H9 (cell line): ENCODE measurements at regions not wholly inside any gene's neighbourhood (a gene's known extent, or its start where the extent isn't known, plus 50 kb on each side); places are given as distances from the start of the nearest gene placed in this dataset.

Experiments
- DNase-seq: peaks from one replicate; pipeline ENCODE4 v3.0.0-alpha.2; 2017
- H2AFZ ChIP-seq: one replicate; pipeline ENCODE4 v1.6.1; 2013; ENCODE audit warnings: mild to moderate bottlenecking, low read length, control low read depth, moderate library complexity
- H2AK5ac ChIP-seq: 2 replicates; pipeline ENCODE4 v1.6.1; 2013; ENCODE audit warnings: low read length, control low read depth, mixed read lengths; ENCODE audit not compliant: insufficient read length
- H2BK120ac ChIP-seq: one replicate; pipeline ENCODE4 v1.6.1; 2013; ENCODE audit warnings: low read depth, mild to moderate bottlenecking, low read length, control low read depth, inconsistent platforms; ENCODE audit not compliant: poor library complexity, severe bottlenecking
- H2BK12ac ChIP-seq: 2 replicates; pipeline ENCODE4 v1.6.1; 2013; ENCODE audit warnings: low read length, control low read depth, mixed read lengths, low read depth; ENCODE audit not compliant: insufficient read length
- H2BK15ac ChIP-seq: 2 replicates; pipeline ENCODE4 v1.6.1; 2013; ENCODE audit warnings: low read depth, low read length, control low read depth
- H2BK20ac ChIP-seq: one replicate; pipeline ENCODE4 v1.6.1; 2013; ENCODE audit warnings: low read depth, mild to moderate bottlenecking, low read length, control low read depth, inconsistent platforms; ENCODE audit not compliant: poor library complexity, severe bottlenecking
- H2BK5ac ChIP-seq: 2 replicates; pipeline ENCODE4 v1.6.1; 2013; ENCODE audit warnings: low read length, control low read depth, mixed read lengths; ENCODE audit not compliant: insufficient read length
- H3K14ac ChIP-seq: 2 replicates; pipeline ENCODE4 v1.6.1; 2013; ENCODE audit warnings: low read length, control low read depth; ENCODE audit not compliant: insufficient read depth
- H3K18ac ChIP-seq: 2 replicates; pipeline ENCODE4 v1.6.1; 2013; ENCODE audit warnings: low read depth, mild to moderate bottlenecking, mixed read lengths, low read length, control low read depth; ENCODE audit not compliant: insufficient read length
- H3K23ac ChIP-seq: 2 replicates; pipeline ENCODE4 v1.6.1; 2013; ENCODE audit warnings: low read length, control low read depth, mixed read lengths, low read depth; ENCODE audit not compliant: insufficient read length
- H3K23me2 ChIP-seq: 2 replicates; pipeline ENCODE4 v1.6.1; 2013; ENCODE audit warnings: low read depth, mild to moderate bottlenecking, mixed read lengths, low read length, control low read depth; ENCODE audit not compliant: insufficient read length, poor library complexity, severe bottlenecking
- H3K27ac ChIP-seq: 2 replicates; pipeline ENCODE4 v1.5.1; 2013; ENCODE audit warnings: low read length, control low read depth, mixed read lengths, low read depth; ENCODE audit not compliant: insufficient read length
- H3K27me3 ChIP-seq: 2 replicates; pipeline ENCODE4 v1.6.1; 2013; ENCODE audit warnings: low read length, control low read depth, inconsistent platforms; ENCODE audit not compliant: insufficient read depth
- H3K4ac ChIP-seq: 2 replicates; pipeline ENCODE4 v1.6.1; 2013; ENCODE audit warnings: low read depth, mild to moderate bottlenecking, control low read depth, inconsistent platforms, low read length, moderate library complexity
- H3K4me1 ChIP-seq: 2 replicates; pipeline ENCODE4 v1.6.1; 2013; ENCODE audit warnings: low read length, control low read depth, inconsistent platforms; ENCODE audit not compliant: insufficient read depth
- H3K4me2 ChIP-seq: 2 replicates; pipeline ENCODE4 v1.6.1; 2013; ENCODE audit warnings: low read length, control low read depth, mixed read lengths; ENCODE audit not compliant: insufficient read length, insufficient read depth
- H3K56ac ChIP-seq: 2 replicates; pipeline ENCODE4 v1.6.1; 2013; ENCODE audit warnings: low read depth, mild to moderate bottlenecking, mixed read lengths, low read length, control low read depth; ENCODE audit not compliant: insufficient read length
- H3K79me1 ChIP-seq: 2 replicates; pipeline ENCODE4 v1.6.1; 2013; ENCODE audit warnings: low read depth, mild to moderate bottlenecking, moderate library complexity, low read length, control low read depth, inconsistent platforms; ENCODE audit not compliant: insufficient read depth, poor library complexity, severe bottlenecking
- H3K79me2 ChIP-seq: 2 replicates; pipeline ENCODE4 v1.6.1; 2013; ENCODE audit warnings: low read length, control low read depth, inconsistent platforms; ENCODE audit not compliant: insufficient read depth
- H3K9ac ChIP-seq: 2 replicates; pipeline ENCODE4 v1.6.1; 2013; ENCODE audit warnings: low read length, control low read depth, mixed read lengths; ENCODE audit not compliant: insufficient read length; ENCODE audit errors: extremely low read depth
- H3K9me3 ChIP-seq: one replicate; pipeline ENCODE4 v1.6.1; 2013; ENCODE audit warnings: low read depth, low read length, inconsistent platforms; ENCODE audit not compliant: control insufficient read depth
- H3T11ph ChIP-seq: one replicate; pipeline ENCODE4 v1.6.1; 2013; ENCODE audit warnings: mild to moderate bottlenecking, low read length, control low read depth, inconsistent platforms
- H4K20me1 ChIP-seq: one replicate; pipeline ENCODE4 v1.6.1; 2013; ENCODE audit not compliant: control insufficient read depth, insufficient read length, insufficient read depth
- H4K5ac ChIP-seq: 2 replicates; pipeline ENCODE4 v1.6.1; 2013; ENCODE audit warnings: low read depth, mild to moderate bottlenecking, mixed read lengths, low read length, control low read depth; ENCODE audit not compliant: insufficient read length
- H4K8ac ChIP-seq: replicated peaks from 2 replicates; pipeline ENCODE4 v1.6.1; 2013; ENCODE audit warnings: low read length, control low read depth, mixed read lengths, low read depth; ENCODE audit not compliant: insufficient read length
- H4K91ac ChIP-seq: 2 replicates; pipeline ENCODE4 v1.6.1; 2013; ENCODE audit warnings: low read depth, mild to moderate bottlenecking, moderate library complexity, mixed read lengths, low read length, control low read depth; ENCODE audit not compliant: insufficient read length
- H3K27ac Mint-ChIP-seq, 3 experiments: 2 replicates in 2 of 3; 3 replicates in 1 of 3; pipeline ENCODE4 v1.8.0; 2020 to 2021; ENCODE audit warnings: mixed read lengths in 3 of 3, mild to moderate bottlenecking in 1 of 3, moderate library complexity in 1 of 3
- H3K27me3 Mint-ChIP-seq: 2 replicates; pipeline ENCODE4 v1.8.0; 2021; ENCODE audit warnings: low read depth, mild to moderate bottlenecking, moderate library complexity, mixed read lengths
- H3K36me3 Mint-ChIP-seq, 3 experiments: 2 replicates in 2 of 3; 3 replicates in 1 of 3; pipeline ENCODE4 v1.8.0; 2020 to 2021; ENCODE audit warnings: low read depth in 3 of 3, mixed read lengths in 3 of 3; ENCODE audit not compliant: insufficient read depth in 1 of 3
- H3K4me1 Mint-ChIP-seq, 2 experiments: 2 replicates each; pipeline ENCODE4 v1.8.0; 2020; ENCODE audit warnings: mixed read lengths in 2 of 2
- H3K4me3 Mint-ChIP-seq, 2 experiments: 2 replicates in 1 of 2; 3 replicates in 1 of 2; pipeline ENCODE4 v1.8.0; 2020 to 2021; ENCODE audit warnings: mild to moderate bottlenecking in 2 of 2, mixed read lengths in 2 of 2, moderate library complexity in 1 of 2
- H3K9me3 Mint-ChIP-seq, 2 experiments: 2 replicates in 1 of 2; 3 replicates in 1 of 2; pipeline ENCODE4 v1.8.0; 2020; ENCODE audit warnings: mild to moderate bottlenecking in 2 of 2, mixed read lengths in 2 of 2, moderate library complexity in 1 of 2
- CTCF ChIP-seq: fragments of 200-600 bp; sonication (generic); conservative IDR thresholded peaks from 3 replicates; pipeline ENCODE4 v1.8.0; 2021; ENCODE audit warnings: antibody characterized with exemption, mild to moderate bottlenecking
- WGBS: extraction: QIAGEN DNeasy Blood & Tissue Kit; methylation state at CpG from one replicate; pipeline ENCODE4 v1.1.7; 2013; ENCODE audit warnings: missing lambda C conversion rate, low lambda C conversion rate, mixed read lengths; ENCODE audit not compliant: insufficient read length; ENCODE audit errors: extremely low coverage; 5-methylcytosine and 5-hydroxymethylcytosine counted together

GRCh38 chr6:139480356-139481165, 106.1 kb upstream of the CITED2 start:
- H2BK5ac ChIP-seq = no peak overlapping the region
- H3K18ac ChIP-seq = no peak overlapping the region
- Mint-ChIP-seq H3K27me3 (no peaks in the 10 kb centered on the region), H3K4me3 (no peak overlapping the region), H3K36me3 (no peaks in the 10 kb centered on the region; a peak in 1 of 7 replicates), H3K4me1 (peaks cover 66 to 75% of the 10 kb centered on the region in 2 experiments), H3K9me3 (no peaks in the 10 kb centered on the region), H3K27ac (peak overlapping the region in 1 of 3 experiments; percentile 85; a peak in 2 of 7 replicates)
- H4K20me1 ChIP-seq = no peaks in the 10 kb centered on the region
- no peak overlapping the region for H2BK20ac ChIP-seq
- H3K23ac ChIP-seq = no peak overlapping the region
- no peak overlapping the region for H2BK12ac ChIP-seq
- H3K4me1 ChIP-seq = peaks cover 13% of the 10 kb centered on the region; the same call in 1 of the 2 replicates
- WGBS = no CpG with 5 or more reads among the region's 10 CpGs
- no peaks in the 10 kb centered on the region for H3K79me2 ChIP-seq
- no peaks in the 10 kb centered on the region for H3K23me2 ChIP-seq
- H2AFZ ChIP-seq = no peak overlapping the region
- H4K8ac ChIP-seq = no peak overlapping the region
- no peak overlapping the region for H3K14ac ChIP-seq
- no peak for DNase-seq
- no peak overlapping the region for H3K4ac ChIP-seq
- no peak overlapping the region for H2BK120ac ChIP-seq
- TF ChIP-seq CTCF = no peak
- H4K91ac ChIP-seq = no peak overlapping the region
- no peak overlapping the region for H2AK5ac ChIP-seq
- no peak overlapping the region for H3K56ac ChIP-seq
- no peaks in the 10 kb centered on the region for H3K79me1 ChIP-seq
- H3K9me3 ChIP-seq = no peaks in the 10 kb centered on the region
- no peak overlapping the region for H3K27ac ChIP-seq
- H3K27me3 ChIP-seq = no peaks in the 10 kb centered on the region
- no peak overlapping the region for H3T11ph ChIP-seq
- H2BK15ac ChIP-seq = no peak overlapping the region
- H3K9ac ChIP-seq = no peak overlapping the region
- no peak overlapping the region for H3K4me2 ChIP-seq
- no peak overlapping the region for H4K5ac ChIP-seq
